GM19043 (cell line): ENCODE measurements at regions not wholly inside any gene's neighbourhood (a gene's known extent, or its start where the extent isn't known, plus 50 kb on each side); places are given as distances from the start of the nearest gene placed in this dataset.

Experiments
- ATAC-seq: cut with Tn5 transposase; IDR thresholded peaks from one replicate; pipeline ENCODE4 v1.9.1; 2021; ENCODE audit warnings: low read depth; ENCODE audit not compliant: unreplicated experiment

GRCh38 chr4:59063015-59063720, 1953.0 kb upstream of the IGFBP7 start:
- no peak for ATAC-seq

DNA sequence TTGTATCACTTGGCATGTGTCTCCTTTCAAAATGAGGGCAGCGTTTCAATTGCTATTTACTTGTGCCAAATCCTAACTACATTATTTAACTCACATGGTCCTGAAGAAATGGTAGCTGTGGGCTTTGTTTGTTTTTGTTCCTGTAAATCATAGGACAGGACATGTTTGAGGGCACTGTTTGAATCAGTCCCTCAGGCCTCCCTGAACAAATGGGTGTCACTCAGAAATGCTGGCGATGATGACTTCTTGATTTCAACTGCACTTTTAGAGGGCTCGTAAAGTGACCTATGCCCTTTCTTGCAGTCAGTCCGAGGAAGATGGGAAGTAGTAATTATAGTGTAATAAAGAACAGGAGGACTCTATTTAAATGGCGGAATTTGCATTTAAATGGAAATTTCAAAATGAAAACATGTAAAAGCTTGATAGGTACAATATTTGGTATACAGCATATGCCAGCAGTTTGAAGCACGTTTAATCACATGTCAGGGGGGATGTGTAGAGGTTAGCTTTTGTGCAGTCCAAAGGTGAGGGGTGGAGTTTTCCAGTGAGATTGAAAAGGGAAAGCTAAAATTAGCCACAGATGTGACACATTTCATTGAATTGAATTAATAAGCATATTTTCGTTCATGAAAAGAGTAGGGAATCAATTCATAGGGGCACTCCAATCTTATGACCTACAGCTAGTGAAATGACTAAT, 1958.7 kb upstream of the IGFBP7 start:
- ATAC-seq = no peak

GRCh38 chr4:59086410-59086809, 1976.2 kb upstream of the IGFBP7 start:
- ATAC-seq = no peak

GRCh38 chr4:59091146-59092142, 1981.3 kb upstream of the IGFBP7 start:
- no peak for ATAC-seq

DNA sequence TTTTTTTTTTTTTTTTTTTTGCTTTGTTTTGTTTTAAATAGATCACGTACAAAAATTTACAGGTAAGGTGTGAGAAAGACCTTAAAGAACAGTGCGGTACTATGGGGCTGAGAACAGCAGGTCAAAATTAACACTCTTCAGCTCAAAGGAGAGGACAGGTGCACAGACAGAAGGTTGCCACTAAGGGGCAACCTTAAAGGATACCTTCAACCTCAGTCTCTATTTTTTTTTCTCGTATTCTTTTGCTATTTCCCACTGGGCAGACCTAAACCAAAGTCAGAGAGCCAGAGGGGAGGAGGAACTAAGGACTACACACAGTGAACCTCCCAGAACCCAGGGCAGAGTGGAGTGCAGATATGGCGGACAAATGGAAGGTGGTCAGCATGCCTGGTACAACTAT, 1984.3 kb upstream of the IGFBP7 start:
- ATAC-seq = no peak

GRCh38 chr4:59102311-59102710, 1992.1 kb upstream of the IGFBP7 start:
- ATAC-seq = no peak

GRCh38 chr4:59120287-59120814, 2010.2 kb upstream of the IGFBP7 start:
- ATAC-seq = no peak

- no peak for ATAC-seq
These were observed 2012.4 kb upstream of the IGFBP7 start for GRCh38 chr4:59122626-59123025.

- ATAC-seq = no peak
These were observed 2016.0 kb upstream of the IGFBP7 start for GRCh38 chr4:59126159-59126558.

DNA sequence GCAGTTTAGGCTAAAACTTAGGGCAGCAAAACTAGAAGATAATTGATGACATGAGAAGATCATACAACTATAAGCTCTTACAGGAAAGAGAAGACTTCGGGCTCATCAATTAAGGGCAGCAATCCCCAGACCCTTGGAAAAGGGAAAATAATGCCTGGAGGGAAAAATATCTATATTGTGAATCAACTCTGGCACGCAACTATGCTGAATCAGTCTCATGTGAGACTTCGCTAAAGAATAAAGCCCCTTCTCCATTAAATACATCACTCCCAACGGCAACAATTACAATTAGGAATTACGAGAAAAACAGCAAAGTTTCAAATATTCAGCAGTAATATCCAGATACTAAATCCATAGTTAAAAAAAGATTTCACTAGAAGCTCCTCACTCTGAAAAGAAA, 2016.8 kb upstream of the IGFBP7 start:
- ATAC-seq = no peak

DNA sequence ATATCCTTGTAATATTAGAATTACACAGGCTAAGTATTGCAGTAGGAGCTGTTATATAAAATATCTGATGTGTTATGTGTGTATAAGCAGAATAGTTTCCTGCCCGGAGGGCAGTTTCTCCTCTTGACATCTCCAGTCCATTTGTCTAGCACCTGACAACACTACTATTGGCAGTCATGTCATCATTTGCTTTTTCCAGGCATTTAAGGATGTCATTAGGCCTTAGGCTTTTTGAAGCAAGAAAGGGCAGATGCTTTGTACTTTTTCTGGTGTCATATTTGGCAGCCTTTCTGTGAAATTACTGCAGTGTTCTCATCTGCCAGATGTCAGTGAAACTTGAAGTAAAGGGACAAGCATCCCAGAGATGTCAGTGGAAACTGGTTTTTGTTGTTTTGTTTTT, 2017.6 kb upstream of the IGFBP7 start:
- ATAC-seq = no peak

DNA sequence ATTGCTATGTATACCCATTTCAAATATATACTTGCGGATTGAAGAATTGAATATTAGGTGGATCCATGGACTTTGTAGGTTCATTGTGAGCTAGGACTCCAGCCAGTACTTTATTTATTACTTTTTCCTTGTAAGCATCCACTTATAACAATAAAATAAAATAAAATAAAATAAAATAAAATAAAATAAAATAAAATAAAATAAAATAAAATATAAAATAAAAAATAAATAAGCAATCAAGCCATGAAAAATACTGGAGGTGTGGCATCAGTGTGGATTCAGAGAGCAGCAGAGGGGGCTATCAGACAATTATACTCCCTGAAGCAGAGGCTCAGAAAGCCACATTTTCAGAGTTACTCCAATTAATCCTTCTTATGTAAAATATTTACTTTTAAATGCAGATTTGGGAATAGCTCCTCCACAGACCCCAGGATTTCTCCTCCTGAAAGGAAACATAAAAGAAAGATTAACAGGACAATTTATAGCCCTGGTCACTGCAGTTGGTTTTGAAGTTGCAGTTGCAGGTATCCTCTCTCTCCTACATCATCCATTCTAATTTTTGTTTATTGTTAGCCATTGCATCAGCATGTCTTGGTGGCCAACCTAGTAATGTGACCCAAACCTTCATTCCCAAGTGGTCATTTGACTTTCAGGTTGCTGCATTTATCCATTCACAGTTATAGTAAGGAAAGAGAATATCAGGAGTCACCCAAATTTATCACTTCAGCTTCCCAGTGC, 2025.2 kb upstream of the IGFBP7 start:
- ATAC-seq = no peak

- ATAC-seq = no peak
These were observed 2038.9 kb upstream of the ADGRL3 start for GRCh38 chr4:59161249-59161648.

GRCh38 chr4:59175617-59176016, 2024.5 kb upstream of the ADGRL3 start:
- ATAC-seq = no peak

DNA sequence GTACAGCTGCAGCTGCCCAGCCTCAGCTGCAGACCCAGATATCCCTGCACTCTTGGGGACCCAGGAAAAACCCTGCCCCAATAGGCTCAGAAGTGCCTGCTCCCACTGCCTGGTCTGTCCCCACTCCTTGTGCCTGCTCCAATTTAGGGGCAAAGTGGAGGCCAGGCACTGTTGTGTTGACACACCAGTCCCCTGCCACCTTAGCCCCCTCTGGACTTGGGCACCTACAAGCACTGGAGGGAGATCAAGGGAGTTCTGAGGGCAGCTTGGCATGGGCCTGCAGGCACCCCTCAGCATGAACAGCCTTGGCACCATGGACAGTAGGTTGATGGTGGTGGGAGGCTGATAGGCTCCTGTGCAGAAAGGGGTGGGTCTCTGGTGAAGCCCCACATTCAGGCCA, 2020.8 kb upstream of the ADGRL3 start:
- ATAC-seq = no peak

DNA sequence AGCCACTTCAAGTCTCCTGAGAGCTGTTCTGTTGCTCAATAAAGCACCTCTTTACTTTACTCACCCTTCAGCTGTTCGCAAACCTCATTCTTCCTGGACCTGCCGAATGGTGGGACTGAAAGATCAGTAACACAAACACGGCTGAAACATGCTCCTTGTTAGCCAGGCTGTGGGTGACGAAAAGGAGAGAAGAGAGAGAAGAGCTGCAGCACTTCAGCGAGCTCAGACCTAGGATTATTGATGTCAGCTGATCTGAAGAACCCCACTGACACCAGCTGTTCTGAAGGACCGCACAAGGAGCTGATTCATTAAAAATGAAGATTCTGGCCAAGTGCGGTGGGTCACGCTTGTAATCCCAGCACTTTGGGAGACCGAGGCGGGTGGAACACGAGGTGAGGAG, 2020.0 kb upstream of the ADGRL3 start:
- no peak for ATAC-seq

DNA sequence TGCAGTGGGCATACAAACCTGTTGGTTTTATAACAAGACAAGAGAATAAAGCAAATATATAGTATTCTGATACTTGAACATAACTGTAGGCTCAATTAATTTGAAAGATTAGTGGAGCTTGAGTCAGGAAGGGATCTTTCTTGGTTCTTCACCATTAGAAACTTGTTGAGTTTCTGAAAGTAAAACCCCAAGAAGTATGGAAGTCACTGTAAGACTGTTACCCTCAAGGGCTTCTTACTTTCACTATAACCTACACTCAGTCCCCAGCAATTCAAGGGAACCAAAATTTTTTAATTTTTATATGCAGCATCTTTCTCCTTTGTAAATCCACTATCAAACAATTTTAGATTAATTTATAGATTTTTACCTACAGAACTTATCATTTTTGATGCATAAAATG, 2019.2 kb upstream of the ADGRL3 start:
- no peak for ATAC-seq

GRCh38 chr4:59195839-59196238, 2004.3 kb upstream of the ADGRL3 start:
- ATAC-seq = no peak

GRCh38 chr4:59200992-59201391, 1999.1 kb upstream of the ADGRL3 start:
- ATAC-seq = no peak

- no peak for ATAC-seq
These were observed 1982.1 kb upstream of the ADGRL3 start for GRCh38 chr4:59217910-59218631.
